GM12878 (cell line): ENCODE measurements at regions not wholly inside any gene's neighbourhood (a gene's known extent, or its start where the extent isn't known, plus 50 kb on each side); places are given as distances from the start of the nearest gene placed in this dataset.

Source experiments
- IKZF2 ChIP-seq, 2 experiments: fragments of 450-650 bp; IDR thresholded peaks; 2 replicates each; pipeline ENCODE4 v1.6.1; 2017; ENCODE audit warnings: mild to moderate bottlenecking in 2 of 2, moderate library complexity in 2 of 2
- MTA2 ChIP-seq: fragments of 450-650 bp; IDR thresholded peaks from 2 replicates; pipeline ENCODE4 v1.6.1; 2016; ENCODE audit warnings: low read depth, mild to moderate bottlenecking, moderate library complexity
- MTA3 ChIP-seq: IDR thresholded peaks from 2 replicates; pipeline ENCODE4 v1.6.1; 2012; ENCODE audit warnings: low read length, inconsistent platforms, borderline replicate concordance
- MXI1 ChIP-seq: fragments of 150-350 bp; IDR thresholded peaks from 2 replicates; pipeline ENCODE4 v1.6.1; 2011; ENCODE audit warnings: low read depth, mild to moderate bottlenecking, inconsistent platforms, low read length, improper control_type of control experiment
- RBBP5 ChIP-seq: fragments of 200-600 bp; sonication (generic); conservative IDR thresholded peaks from 2 replicates; pipeline ENCODE4 v1.6.1; 2016
- SMC3 ChIP-seq: IDR thresholded peaks from 2 replicates; pipeline ENCODE4 v1.6.1; 2011; ENCODE audit warnings: low read length, improper control_type of control experiment, borderline replicate concordance
- TCF7 ChIP-seq: IDR thresholded peaks from 2 replicates; pipeline ENCODE4 v1.6.1; 2014; ENCODE audit warnings: antibody characterized with exemption, borderline replicate concordance
- ZZZ3 ChIP-seq: IDR thresholded peaks from 2 replicates; pipeline ENCODE4 v1.6.1; 2011; ENCODE audit warnings: low read depth; ENCODE audit not compliant: control insufficient read depth, insufficient read length
- TF ChIP-seq, protein P1 (sequence below): fragments of 450-650 bp; IDR thresholded peaks from 2 replicates; pipeline ENCODE4 v1.6.1; 2016; ENCODE audit warnings: mild to moderate bottlenecking, moderate library complexity, borderline replicate concordance
- TF ChIP-seq, protein P2 (sequence below): fragments of 450-650 bp; formaldehyde crosslinking; IDR thresholded peaks from 2 replicates; pipeline ENCODE4 v1.4.0; 2020; ENCODE audit warnings: mild to moderate bottlenecking, moderate library complexity
- TF ChIP-seq, protein P3 (sequence below): fragments of 450-650 bp; formaldehyde crosslinking; IDR thresholded peaks from 2 replicates; pipeline ENCODE4 v1.4.0; 2022; ENCODE audit warnings: mild to moderate bottlenecking, moderate library complexity
- TF ChIP-seq, protein P4 (sequence below): fragments of 450-650 bp; IDR thresholded peaks from 2 replicates; pipeline ENCODE4 v1.6.1; 2017; ENCODE audit warnings: mild to moderate bottlenecking

DNA sequence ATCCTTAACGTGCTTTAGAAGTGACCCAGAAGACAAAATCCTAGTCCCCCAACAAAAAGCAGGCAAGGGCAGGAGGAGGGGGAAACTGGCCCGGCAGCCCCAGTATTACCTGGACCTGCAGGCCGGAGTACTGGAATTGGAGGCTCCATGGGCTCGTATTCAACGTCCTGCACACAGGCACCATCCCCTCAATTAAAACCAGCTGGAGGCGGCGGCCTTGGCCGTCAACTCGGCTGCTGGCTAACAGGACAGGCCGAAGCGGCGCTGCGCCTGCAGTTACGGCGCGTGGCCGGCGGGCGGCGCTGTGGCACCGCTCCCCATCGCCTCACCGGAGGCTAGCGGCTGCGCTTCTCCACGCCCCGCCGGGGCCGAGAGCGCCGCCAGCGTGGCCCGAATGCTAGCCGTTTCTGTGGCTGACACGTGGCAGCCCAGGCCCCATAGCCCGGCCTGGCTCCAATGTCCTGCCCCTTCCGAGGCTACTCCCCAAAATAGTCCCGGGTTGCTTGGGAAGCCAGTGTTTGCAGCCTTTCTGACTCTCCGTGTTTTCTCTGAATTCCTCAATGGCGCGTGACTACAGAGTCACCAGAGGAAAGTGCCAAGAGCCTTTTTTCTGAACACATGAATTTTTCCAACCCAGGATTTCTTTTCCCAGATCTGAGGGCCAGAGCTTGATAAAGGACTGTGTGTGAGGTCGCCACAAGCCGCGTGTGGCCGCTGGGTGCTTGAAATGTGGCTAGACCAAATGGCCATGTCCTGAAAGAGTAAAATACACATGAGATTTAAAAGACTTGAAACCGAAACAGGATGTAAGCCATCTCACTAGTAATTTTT, 82.5 kb downstream of the HHIPL2 start (continued):
- TF ChIP-seq, protein P1, sequence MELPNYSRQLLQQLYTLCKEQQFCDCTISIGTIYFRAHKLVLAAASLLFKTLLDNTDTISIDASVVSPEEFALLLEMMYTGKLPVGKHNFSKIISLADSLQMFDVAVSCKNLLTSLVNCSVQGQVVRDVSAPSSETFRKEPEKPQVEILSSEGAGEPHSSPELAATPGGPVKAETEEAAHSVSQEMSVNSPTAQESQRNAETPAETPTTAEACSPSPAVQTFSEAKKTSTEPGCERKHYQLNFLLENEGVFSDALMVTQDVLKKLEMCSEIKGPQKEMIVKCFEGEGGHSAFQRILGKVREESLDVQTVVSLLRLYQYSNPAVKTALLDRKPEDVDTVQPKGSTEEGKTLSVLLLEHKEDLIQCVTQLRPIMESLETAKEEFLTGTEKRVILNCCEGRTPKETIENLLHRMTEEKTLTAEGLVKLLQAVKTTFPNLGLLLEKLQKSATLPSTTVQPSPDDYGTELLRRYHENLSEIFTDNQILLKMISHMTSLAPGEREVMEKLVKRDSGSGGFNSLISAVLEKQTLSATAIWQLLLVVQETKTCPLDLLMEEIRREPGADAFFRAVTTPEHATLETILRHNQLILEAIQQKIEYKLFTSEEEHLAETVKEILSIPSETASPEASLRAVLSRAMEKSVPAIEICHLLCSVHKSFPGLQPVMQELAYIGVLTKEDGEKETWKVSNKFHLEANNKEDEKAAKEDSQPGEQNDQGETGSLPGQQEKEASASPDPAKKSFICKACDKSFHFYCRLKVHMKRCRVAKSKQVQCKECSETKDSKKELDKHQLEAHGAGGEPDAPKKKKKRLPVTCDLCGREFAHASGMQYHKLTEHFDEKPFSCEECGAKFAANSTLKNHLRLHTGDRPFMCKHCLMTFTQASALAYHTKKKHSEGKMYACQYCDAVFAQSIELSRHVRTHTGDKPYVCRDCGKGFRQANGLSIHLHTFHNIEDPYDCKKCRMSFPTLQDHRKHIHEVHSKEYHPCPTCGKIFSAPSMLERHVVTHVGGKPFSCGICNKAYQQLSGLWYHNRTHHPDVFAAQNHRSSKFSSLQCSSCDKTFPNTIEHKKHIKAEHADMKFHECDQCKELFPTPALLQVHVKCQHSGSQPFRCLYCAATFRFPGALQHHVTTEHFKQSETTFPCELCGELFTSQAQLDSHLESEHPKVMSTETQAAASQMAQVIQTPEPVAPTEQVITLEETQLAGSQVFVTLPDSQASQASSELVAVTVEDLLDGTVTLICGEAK = no peak
- TF ChIP-seq, protein P2, sequence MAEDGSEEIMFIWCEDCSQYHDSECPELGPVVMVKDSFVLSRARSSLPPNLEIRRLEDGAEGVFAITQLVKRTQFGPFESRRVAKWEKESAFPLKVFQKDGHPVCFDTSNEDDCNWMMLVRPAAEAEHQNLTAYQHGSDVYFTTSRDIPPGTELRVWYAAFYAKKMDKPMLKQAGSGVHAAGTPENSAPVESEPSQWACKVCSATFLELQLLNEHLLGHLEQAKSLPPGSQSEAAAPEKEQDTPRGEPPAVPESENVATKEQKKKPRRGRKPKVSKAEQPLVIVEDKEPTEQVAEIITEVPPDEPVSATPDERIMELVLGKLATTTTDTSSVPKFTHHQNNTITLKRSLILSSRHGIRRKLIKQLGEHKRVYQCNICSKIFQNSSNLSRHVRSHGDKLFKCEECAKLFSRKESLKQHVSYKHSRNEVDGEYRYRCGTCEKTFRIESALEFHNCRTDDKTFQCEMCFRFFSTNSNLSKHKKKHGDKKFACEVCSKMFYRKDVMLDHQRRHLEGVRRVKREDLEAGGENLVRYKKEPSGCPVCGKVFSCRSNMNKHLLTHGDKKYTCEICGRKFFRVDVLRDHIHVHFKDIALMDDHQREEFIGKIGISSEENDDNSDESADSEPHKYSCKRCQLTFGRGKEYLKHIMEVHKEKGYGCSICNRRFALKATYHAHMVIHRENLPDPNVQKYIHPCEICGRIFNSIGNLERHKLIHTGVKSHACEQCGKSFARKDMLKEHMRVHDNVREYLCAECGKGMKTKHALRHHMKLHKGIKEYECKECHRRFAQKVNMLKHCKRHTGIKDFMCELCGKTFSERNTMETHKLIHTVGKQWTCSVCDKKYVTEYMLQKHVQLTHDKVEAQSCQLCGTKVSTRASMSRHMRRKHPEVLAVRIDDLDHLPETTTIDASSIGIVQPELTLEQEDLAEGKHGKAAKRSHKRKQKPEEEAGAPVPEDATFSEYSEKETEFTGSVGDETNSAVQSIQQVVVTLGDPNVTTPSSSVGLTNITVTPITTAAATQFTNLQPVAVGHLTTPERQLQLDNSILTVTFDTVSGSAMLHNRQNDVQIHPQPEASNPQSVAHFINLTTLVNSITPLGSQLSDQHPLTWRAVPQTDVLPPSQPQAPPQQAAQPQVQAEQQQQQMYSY (CRISPR knock-in tag) = no peak
- TF ChIP-seq SMC3 (peak; percentile 82), IKZF2 (IDR thresholded peaks at IDR 0.05) (peak in 1 of 2 experiments; percentile 24; a peak in 3 of 4 replicates), RBBP5 (no peak), MXI1 (peak; percentile 94), MTA3 (no peak), MTA2 (0 out of 2 replicates have a peak, but pooled peaks have one; percentile 7), TCF7 (no peak), ZZZ3 (no peak)
- TF ChIP-seq, protein P3, sequence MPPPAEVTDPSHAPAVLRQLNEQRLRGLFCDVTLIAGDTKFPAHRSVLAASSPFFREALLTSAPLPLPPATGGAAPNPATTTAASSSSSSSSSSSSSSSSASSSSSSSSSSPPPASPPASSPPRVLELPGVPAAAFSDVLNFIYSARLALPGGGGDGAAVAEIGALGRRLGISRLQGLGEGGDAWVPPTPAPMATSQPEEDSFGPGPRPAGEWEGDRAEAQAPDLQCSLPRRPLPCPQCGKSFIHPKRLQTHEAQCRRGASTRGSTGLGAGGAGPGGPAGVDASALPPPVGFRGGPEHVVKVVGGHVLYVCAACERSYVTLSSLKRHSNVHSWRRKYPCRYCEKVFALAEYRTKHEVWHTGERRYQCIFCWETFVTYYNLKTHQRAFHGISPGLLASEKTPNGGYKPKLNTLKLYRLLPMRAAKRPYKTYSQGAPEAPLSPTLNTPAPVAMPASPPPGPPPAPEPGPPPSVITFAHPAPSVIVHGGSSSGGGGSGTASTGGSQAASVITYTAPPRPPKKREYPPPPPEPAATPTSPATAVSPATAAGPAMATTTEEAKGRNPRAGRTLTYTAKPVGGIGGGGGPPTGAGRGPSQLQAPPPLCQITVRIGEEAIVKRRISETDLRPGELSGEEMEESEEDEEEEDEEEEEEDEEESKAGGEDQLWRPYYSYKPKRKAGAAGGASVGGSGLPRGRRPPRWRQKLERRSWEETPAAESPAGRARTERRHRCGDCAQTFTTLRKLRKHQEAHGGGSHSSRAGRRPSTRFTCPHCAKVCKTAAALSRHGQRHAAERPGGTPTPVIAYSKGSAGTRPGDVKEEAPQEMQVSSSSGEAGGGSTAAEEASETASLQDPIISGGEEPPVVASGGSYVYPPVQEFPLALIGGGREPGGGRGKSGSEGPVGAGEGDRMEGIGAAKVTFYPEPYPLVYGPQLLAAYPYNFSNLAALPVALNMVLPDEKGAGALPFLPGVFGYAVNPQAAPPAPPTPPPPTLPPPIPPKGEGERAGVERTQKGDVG (CRISPR knock-in tag) = no peak
- TF ChIP-seq, protein P4, sequence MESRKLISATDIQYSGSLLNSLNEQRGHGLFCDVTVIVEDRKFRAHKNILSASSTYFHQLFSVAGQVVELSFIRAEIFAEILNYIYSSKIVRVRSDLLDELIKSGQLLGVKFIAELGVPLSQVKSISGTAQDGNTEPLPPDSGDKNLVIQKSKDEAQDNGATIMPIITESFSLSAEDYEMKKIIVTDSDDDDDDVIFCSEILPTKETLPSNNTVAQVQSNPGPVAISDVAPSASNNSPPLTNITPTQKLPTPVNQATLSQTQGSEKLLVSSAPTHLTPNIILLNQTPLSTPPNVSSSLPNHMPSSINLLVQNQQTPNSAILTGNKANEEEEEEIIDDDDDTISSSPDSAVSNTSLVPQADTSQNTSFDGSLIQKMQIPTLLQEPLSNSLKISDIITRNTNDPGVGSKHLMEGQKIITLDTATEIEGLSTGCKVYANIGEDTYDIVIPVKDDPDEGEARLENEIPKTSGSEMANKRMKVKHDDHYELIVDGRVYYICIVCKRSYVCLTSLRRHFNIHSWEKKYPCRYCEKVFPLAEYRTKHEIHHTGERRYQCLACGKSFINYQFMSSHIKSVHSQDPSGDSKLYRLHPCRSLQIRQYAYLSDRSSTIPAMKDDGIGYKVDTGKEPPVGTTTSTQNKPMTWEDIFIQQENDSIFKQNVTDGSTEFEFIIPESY = no peak
